ENCODE measurements at regions not wholly inside any gene's neighbourhood (a gene's known extent, or its start where the extent isn't known, plus 50 kb on each side); places are given as distances from the start of the nearest gene placed in this dataset.

- Histone ChIP-seq H3K4me1 (ENCODE audit: insufficient read depth, low read length, poor library complexity, severe bottlenecking) (no peaks in the 10 kb centered on the region), H2AFZ (ENCODE audit: low read length) (no peak overlapping the region), H3K9me3 (ENCODE audit: insufficient read depth, low read depth, low read length) (no peaks in the 10 kb centered on the region)
Observed at GRCh38 chr7:45399069-45399468, 175.1 kb upstream of the ADCY1 start.

GRCh38 chr7:45400680-45401079 is 173.5 kb upstream of the ADCY1 start:
- Histone ChIP-seq H3K4me2 (ENCODE audit: low read depth, low read length, poor library complexity, severe bottlenecking) (no peak overlapping the region), H3K4me1 (ENCODE audit: insufficient read depth, low read length, poor library complexity, severe bottlenecking) (no peaks in the 10 kb centered on the region), H2AFZ (ENCODE audit: low read length) (no peak overlapping the region), H3K79me2 (ENCODE audit: insufficient read depth, low read length) (no peaks in the 10 kb centered on the region), H3K27me3 (ENCODE audit: insufficient read depth, low read length, poor library complexity, severe bottlenecking) (no peaks in the 10 kb centered on the region), H3K9ac (ENCODE audit: low read depth, low read length, poor library complexity, severe bottlenecking) (no peak overlapping the region), H3K4me3 (ENCODE audit: low read length, poor library complexity, severe bottlenecking) (no peak overlapping the region), H3F3A (ENCODE audit: low read depth) (no peaks in the 10 kb centered on the region), H3K9me3 (ENCODE audit: insufficient read depth, low read depth, low read length) (no peaks in the 10 kb centered on the region), H4K20me1 (ENCODE audit: insufficient read depth, low read length, poor library complexity, severe bottlenecking) (no peaks in the 10 kb centered on the region), H3K9me2 (replicated peaks; ENCODE audit: low read depth, low read length) (no peaks in the 10 kb centered on the region), H3K36me3 (ENCODE audit: insufficient read depth, low read length) (no peaks in the 10 kb centered on the region)
- TF ChIP-seq CTCF (conservative IDR thresholded peaks at IDR 0.05; ENCODE audit: low read length), result no peak
- TF ChIP-seq EZH2phosphoT487 (IDR thresholded peaks at IDR 0.05; ENCODE audit: borderline replicate concordance), result no peak

More at GRCh38 chr7:45399069-45399468, 175.1 kb upstream of the ADCY1 start:
- H3K4me2 ChIP-seq (ENCODE audit: low read depth, low read length, poor library complexity, severe bottlenecking), result no peak overlapping the region
- TF ChIP-seq EZH2phosphoT487 (IDR thresholded peaks at IDR 0.05; ENCODE audit: borderline replicate concordance) (no peak), CTCF (conservative IDR thresholded peaks at IDR 0.05; ENCODE audit: low read length) (no peak)
- no peak overlapping the region for H3K9ac ChIP-seq (ENCODE audit: low read depth, low read length, poor library complexity, severe bottlenecking)
- no peaks in the 10 kb centered on the region for H3F3A ChIP-seq (ENCODE audit: low read depth)
- no peak overlapping the region for H3K4me3 ChIP-seq (ENCODE audit: low read length, poor library complexity, severe bottlenecking)
- no peaks in the 10 kb centered on the region for H3K36me3 ChIP-seq (ENCODE audit: insufficient read depth, low read length)
- H4K20me1 ChIP-seq (ENCODE audit: insufficient read depth, low read length, poor library complexity, severe bottlenecking), result no peaks in the 10 kb centered on the region
- H3K79me2 ChIP-seq (ENCODE audit: insufficient read depth, low read length), result no peaks in the 10 kb centered on the region
- H3K27me3 ChIP-seq (ENCODE audit: insufficient read depth, low read length, poor library complexity, severe bottlenecking), result no peaks in the 10 kb centered on the region
- H3K9me2 ChIP-seq (replicated peaks; ENCODE audit: low read depth, low read length), result no peaks in the 10 kb centered on the region

- no peaks in the 10 kb centered on the region for H4K20me1 ChIP-seq (ENCODE audit: insufficient read depth, low read length, poor library complexity, severe bottlenecking)
- H3K36me3 ChIP-seq (ENCODE audit: insufficient read depth, low read length), result no peaks in the 10 kb centered on the region
- H3K9me3 ChIP-seq (ENCODE audit: insufficient read depth, low read depth, low read length), result no peaks in the 10 kb centered on the region
- no peak overlapping the region for H3K4me2 ChIP-seq (ENCODE audit: low read depth, low read length, poor library complexity, severe bottlenecking)
- no peak overlapping the region for H3K9ac ChIP-seq (ENCODE audit: low read depth, low read length, poor library complexity, severe bottlenecking)
- no peak overlapping the region for H3K4me3 ChIP-seq (ENCODE audit: low read length, poor library complexity, severe bottlenecking)
- H2AFZ ChIP-seq (ENCODE audit: low read length), result no peak overlapping the region
- H3K27me3 ChIP-seq (ENCODE audit: insufficient read depth, low read length, poor library complexity, severe bottlenecking), result no peaks in the 10 kb centered on the region
- H3F3A ChIP-seq (ENCODE audit: low read depth), result no peaks in the 10 kb centered on the region
- H3K79me2 ChIP-seq (ENCODE audit: insufficient read depth, low read length), result no peaks in the 10 kb centered on the region
- H3K9me2 ChIP-seq (replicated peaks; ENCODE audit: low read depth, low read length), result no peaks in the 10 kb centered on the region
- TF ChIP-seq EZH2phosphoT487 (IDR thresholded peaks at IDR 0.05; ENCODE audit: borderline replicate concordance), result no peak
- TF ChIP-seq CTCF (conservative IDR thresholded peaks at IDR 0.05; ENCODE audit: low read length), result no peak
- H3K4me1 ChIP-seq (ENCODE audit: insufficient read depth, low read length, poor library complexity, severe bottlenecking), result no peaks in the 10 kb centered on the region
Observed at GRCh38 chr7:45401155-45401554, 173.0 kb upstream of the ADCY1 start.
